Lower leg skin (tissue), 4 donors: ENCODE measurements at regions not wholly inside any gene's neighbourhood (a gene's known extent, or its start where the extent isn't known, plus 50 kb on each side); places are given as distances from the start of the nearest gene placed in this dataset.

Source experiments
- DNase-seq, 2 donors: peaks; one replicate each; pipeline ENCODE4 v3.0.0-alpha.2; 2019; ENCODE audit warnings: low spot score in 2 of 2
- H3K4me3 ChIP-seq: fragments of 200-600 bp; sonication (generic); 2 replicates; pipeline ENCODE4 v1.5.1; 2017; ENCODE audit warnings: mild to moderate bottlenecking, low read depth; ENCODE audit not compliant: poor library complexity, severe bottlenecking
- CTCF ChIP-seq, 3 donors: fragments of 450-650 bp; IDR thresholded peaks; one replicate each; pipeline ENCODE4 v1.5.1; 2016; ENCODE audit warnings: antibody characterized with exemption in 3 of 3, mild to moderate bottlenecking in 3 of 3, moderate library complexity in 2 of 3
- POLR2A ChIP-seq, 2 donors: fragments of 450-650 bp; IDR thresholded peaks; one replicate each; pipeline ENCODE4 v1.6.1; 2016 to 2017; ENCODE audit warnings: antibody characterized with exemption in 2 of 2, mild to moderate bottlenecking in 1 of 2, moderate library complexity in 1 of 2
- WGBS, 2 donors: methylation state at CpG; one replicate each; pipeline ENCODE4 v1.1.5; 2018; 5-methylcytosine and 5-hydroxymethylcytosine counted together
- intact Hi-C: fragments of 100-400 bp; cut with DNase I; formaldehyde crosslinking; loops from one replicate; pipeline ENCODE4 v1.15.0; 2023; ENCODE audit warnings: low total_unique reads

- intact Hi-C loops = no loop called here
- WGBS, 2 donors = 68 to 82% methylated on average over 2 of the region's 2 CpGs
- no peak overlapping the region for H3K4me3 ChIP-seq
- TF ChIP-seq POLR2A (IDR thresholded peaks at IDR 0.05) (no peak), CTCF (IDR thresholded peaks at IDR 0.05) (no peak)
- no peak for DNase-seq
These were observed 217.0 kb upstream of the MGAT4C start for GRCh38 chr12:86473231-86473630.

GRCh38 chr12:86456776-86457175 lies 200.6 kb upstream of the MGAT4C start:
- WGBS, 2 donors = 31 to 47% methylated on average over 2 of the region's 2 CpGs

GRCh38 chr12:86456241-86456640 lies 200.1 kb upstream of the MGAT4C start:
- intact Hi-C loops = no loop called here
- 46% methylated on average over 3 of the region's 3 CpGs for WGBS, 2 donors
- DNase-seq = no peak
- TF ChIP-seq POLR2A (IDR thresholded peaks at IDR 0.05) = no peak
- no peak for TF ChIP-seq CTCF (IDR thresholded peaks at IDR 0.05)
- H3K4me3 ChIP-seq = no peak overlapping the region

More at GRCh38 chr12:86456776-86457175, 200.6 kb upstream of the MGAT4C start:
- intact Hi-C loops = no loop called here
- DNase-seq = no peak
- H3K4me3 ChIP-seq = no peak overlapping the region
- TF ChIP-seq CTCF (IDR thresholded peaks at IDR 0.05) (no peak), POLR2A (IDR thresholded peaks at IDR 0.05) (no peak)

- intact Hi-C loops = no loop called here
- DNase-seq = no peak
- H3K4me3 ChIP-seq = no peak overlapping the region
- WGBS, 2 donors = 58% methylated on average over 5 of the region's 5 CpGs
- TF ChIP-seq CTCF (IDR thresholded peaks at IDR 0.05) (no peak), POLR2A (IDR thresholded peaks at IDR 0.05) (no peak)
These were observed 189.2 kb upstream of the MGAT4C start for GRCh38 chr12:86445356-86445755.

- no peak overlapping the region for H3K4me3 ChIP-seq
- DNase-seq = no peak
- intact Hi-C loops = no loop called here
- TF ChIP-seq CTCF (IDR thresholded peaks at IDR 0.05) (no peak), POLR2A (IDR thresholded peaks at IDR 0.05) (no peak)
- 21 to 35% methylated on average over 1 of the region's 1 CpG for WGBS, 2 donors
These were observed 178.9 kb upstream of the MGAT4C start for GRCh38 chr12:86435053-86435452.

GRCh38 chr12:86429824-86430223 lies 173.6 kb upstream of the MGAT4C start:
- TF ChIP-seq POLR2A (IDR thresholded peaks at IDR 0.05) = no peak
- no peak for TF ChIP-seq CTCF (IDR thresholded peaks at IDR 0.05)
- intact Hi-C loops = no loop called here
- no peak for DNase-seq
- no peak overlapping the region for H3K4me3 ChIP-seq
- WGBS, 2 donors = 68 to 77% methylated on average over 1 of the region's 1 CpG
